KOPT-K1 (cell line): ENCODE measurements at regions not wholly inside any gene's neighbourhood (a gene's known extent, or its start where the extent isn't known, plus 50 kb on each side); places are given as distances from the start of the nearest gene placed in this dataset.
"Not testable (repeated sequence)": the region's sequence is repeated elsewhere in the genome, so short reads cannot be mapped to it uniquely, and the experiment has no call there.

Source experiments
- H3K27ac ChIP-seq: fragments of 200-600 bp; sonication (generic); 2 replicates; pipeline ENCODE4 v1.5.1; 2016; ENCODE audit warnings: antibody characterized with exemption, mild to moderate bottlenecking, low read depth, low read length; ENCODE audit not compliant: poor library complexity, severe bottlenecking
- H3K36me3 ChIP-seq: fragments of 200-600 bp; sonication (generic); 2 replicates; pipeline ENCODE4 v1.5.1; 2017; ENCODE audit warnings: antibody characterized with exemption, mild to moderate bottlenecking, low read length, moderate library complexity; ENCODE audit not compliant: insufficient read depth
- H3K9me3 ChIP-seq: fragments of 200-600 bp; sonication (generic); 2 replicates; pipeline ENCODE4 v1.5.1; 2017; ENCODE audit warnings: antibody characterized with exemption, low read length, mild to moderate bottlenecking; ENCODE audit not compliant: insufficient read depth, poor library complexity, severe bottlenecking

- Histone ChIP-seq H3K36me3 (no peaks in the 10 kb centered on the region), H3K9me3 (no peaks in the 10 kb centered on the region), H3K27ac (no peak overlapping the region)
These were observed 306.8 kb upstream of the CCL2 start for GRCh38 chr17:33948309-33948708.

GRCh38 chr17:33949100-33949499 is 306.0 kb upstream of the CCL2 start:
- H3K9me3 ChIP-seq = no peaks in the 10 kb centered on the region
- no peak overlapping the region for H3K27ac ChIP-seq
- H3K36me3 ChIP-seq = no peaks in the 10 kb centered on the region

DNA sequence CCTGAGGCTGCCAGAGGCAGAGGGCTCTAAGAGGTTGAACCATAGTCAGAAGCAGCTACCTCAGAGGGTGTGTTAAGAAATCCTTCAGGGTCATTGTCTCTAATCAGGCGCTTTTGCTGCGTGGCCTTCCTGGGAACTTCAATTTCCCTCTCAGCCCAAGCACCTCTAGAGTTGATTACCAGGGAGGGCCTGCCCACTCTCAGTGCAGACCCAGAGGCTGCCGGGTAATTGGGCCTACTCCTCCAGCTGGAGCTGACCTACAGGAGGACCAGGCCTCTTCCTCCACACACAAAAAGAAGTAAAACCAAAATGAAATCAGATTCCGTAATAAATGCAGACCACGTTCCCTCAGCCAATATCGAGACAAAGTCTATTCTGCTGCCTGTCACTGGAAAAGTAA is 305.0 kb upstream of the CCL2 start:
- Histone ChIP-seq H3K9me3 (no peaks in the 10 kb centered on the region), H3K36me3 (no peaks in the 10 kb centered on the region), H3K27ac (no peak overlapping the region)

DNA sequence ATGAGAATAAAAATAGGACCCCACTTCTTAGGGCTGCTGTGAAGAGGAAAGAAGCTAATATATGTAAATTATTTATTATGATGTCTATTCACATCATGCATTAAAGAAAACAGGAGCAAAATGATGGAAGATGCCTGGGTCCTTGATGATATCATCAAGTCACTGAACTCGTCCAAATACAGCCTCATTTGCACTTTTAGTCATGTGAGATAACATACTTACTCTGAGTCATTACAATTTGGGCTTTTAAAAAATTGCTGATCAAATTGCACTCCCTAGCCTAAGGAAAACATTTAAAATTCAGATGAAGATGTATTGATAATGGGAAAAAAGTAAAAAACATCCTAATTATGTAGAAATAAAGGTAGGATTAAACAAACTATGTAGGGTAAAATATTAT is 302.7 kb upstream of the CCL2 start:
- no peaks in the 10 kb centered on the region for H3K36me3 ChIP-seq
- no peaks in the 10 kb centered on the region for H3K9me3 ChIP-seq
- no peak overlapping the region for H3K27ac ChIP-seq

- Histone ChIP-seq H3K36me3 (no peaks in the 10 kb centered on the region), H3K9me3 (peaks cover 15% of the 10 kb centered on the region), H3K27ac (no peak overlapping the region)
These were observed 300.5 kb upstream of the CCL2 start for GRCh38 chr17:33954597-33954996.

DNA sequence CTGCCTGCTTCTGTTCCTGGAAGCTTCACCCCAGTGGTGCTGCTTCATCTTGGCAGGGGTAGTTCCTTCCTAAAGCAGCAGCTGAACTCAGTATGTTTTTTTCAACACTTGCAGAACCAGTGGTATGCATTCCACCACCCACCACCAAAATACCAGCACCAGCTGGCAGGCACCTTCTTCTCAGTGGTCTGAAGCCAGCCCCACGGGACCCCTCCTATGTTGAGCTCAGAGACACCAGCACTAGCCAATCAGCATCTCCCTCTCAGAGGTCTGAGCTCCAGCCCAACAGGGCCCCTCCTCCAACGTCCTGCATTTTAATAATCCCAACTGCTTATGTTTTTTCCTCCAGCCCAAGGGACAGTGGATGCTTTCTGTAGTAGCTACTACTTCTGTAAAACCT is 299.6 kb upstream of the CCL2 start:
- H3K36me3 ChIP-seq = no peaks in the 10 kb centered on the region
- no peak overlapping the region for H3K27ac ChIP-seq
- H3K9me3 ChIP-seq = peaks cover 23% of the 10 kb centered on the region

- H3K9me3 ChIP-seq = peaks cover 23% of the 10 kb centered on the region
- not testable (repeated sequence) for H3K27ac ChIP-seq, H3K36me3 ChIP-seq
These were observed 296.0 kb upstream of the CCL2 start for GRCh38 chr17:33959098-33959497.

DNA sequence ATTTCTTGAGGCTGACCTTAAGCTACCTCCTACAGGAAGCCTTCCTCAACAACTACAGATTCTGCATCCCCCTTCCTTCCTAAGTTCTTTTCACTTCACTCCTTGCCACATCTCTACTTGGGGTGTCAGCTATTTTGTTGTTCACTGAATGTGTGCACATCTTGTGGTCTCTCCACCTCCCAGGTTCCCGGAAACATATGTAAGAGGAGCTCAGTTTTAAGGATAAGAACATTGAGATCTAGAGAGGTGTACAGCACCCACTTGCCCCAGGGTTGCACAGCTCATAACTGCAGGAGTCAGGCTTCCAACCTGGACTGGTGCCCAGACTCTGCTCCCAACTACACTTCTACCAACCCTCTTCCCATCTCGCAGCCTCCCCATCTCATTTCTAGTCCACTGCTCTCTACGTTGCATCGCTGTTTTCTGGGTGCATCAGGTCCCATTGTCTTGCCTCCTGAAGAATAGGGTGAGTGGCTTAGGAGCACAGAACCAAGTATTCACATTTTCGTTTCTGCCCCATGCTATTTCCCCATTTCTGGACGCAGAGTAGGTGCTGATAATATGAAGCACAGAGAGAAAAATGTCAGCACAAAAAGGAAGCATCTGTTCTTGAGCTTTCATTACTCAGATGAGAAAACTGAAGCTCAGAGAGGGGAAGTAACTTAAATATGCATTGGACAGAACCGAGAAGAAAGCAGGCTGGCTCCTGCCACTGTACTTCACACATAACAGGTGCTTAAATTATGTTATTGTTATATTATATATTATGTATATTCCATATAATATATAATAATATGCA is 292.0 kb upstream of the CCL2 start:
- Histone ChIP-seq H3K36me3 (no peaks in the 10 kb centered on the region), H3K27ac (no peak overlapping the region), H3K9me3 (peaks cover 21% of the 10 kb centered on the region)

GRCh38 chr17:33964344-33964979 is 290.6 kb upstream of the CCL2 start:
- Histone ChIP-seq H3K27ac (no peak overlapping the region), H3K36me3 (no peaks in the 10 kb centered on the region), H3K9me3 (peaks cover 9% of the 10 kb centered on the region)

- Histone ChIP-seq H3K9me3 (no peaks in the 10 kb centered on the region), H3K36me3 (no peaks in the 10 kb centered on the region), H3K27ac (no peak overlapping the region)
These were observed 288.6 kb upstream of the CCL2 start for GRCh38 chr17:33966410-33967059.

- Histone ChIP-seq H3K9me3 (no peaks in the 10 kb centered on the region), H3K27ac (peak overlapping the region; percentile 66), H3K36me3 (no peaks in the 10 kb centered on the region)
These were observed 287.3 kb upstream of the CCL2 start for GRCh38 chr17:33967608-33968349.

- Histone ChIP-seq H3K27ac (peak overlapping the region; percentile 66), H3K36me3 (no peaks in the 10 kb centered on the region), H3K9me3 (no peaks in the 10 kb centered on the region)
These were observed 286.6 kb upstream of the CCL2 start for GRCh38 chr17:33968350-33969044.

- no peak overlapping the region for H3K27ac ChIP-seq
- H3K36me3 ChIP-seq = no peaks in the 10 kb centered on the region
- no peaks in the 10 kb centered on the region for H3K9me3 ChIP-seq
These were observed 284.8 kb upstream of the CCL2 start for GRCh38 chr17:33970279-33970678.

DNA sequence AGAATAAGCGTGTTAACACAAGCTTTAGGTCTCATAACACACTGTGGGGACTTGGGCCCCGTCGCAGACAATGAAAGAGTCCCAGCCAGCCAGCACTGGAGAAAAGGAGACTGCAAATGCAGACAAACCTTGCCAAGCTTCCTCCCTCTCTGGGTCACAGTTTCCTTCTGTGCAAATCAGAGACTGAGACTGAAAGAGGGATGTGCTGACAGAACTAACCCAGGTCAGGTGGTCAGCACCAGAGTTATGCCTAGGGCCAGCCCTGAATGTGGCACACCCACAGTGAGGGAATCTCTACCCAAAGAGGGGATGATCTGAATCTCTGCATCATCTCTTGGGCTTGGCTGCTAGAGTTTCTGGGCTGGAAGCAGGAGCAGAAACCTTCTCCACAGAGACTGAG is 282.3 kb upstream of the CCL2 start:
- H3K9me3 ChIP-seq = no peaks in the 10 kb centered on the region
- no peak overlapping the region for H3K27ac ChIP-seq
- H3K36me3 ChIP-seq = no peaks in the 10 kb centered on the region

DNA sequence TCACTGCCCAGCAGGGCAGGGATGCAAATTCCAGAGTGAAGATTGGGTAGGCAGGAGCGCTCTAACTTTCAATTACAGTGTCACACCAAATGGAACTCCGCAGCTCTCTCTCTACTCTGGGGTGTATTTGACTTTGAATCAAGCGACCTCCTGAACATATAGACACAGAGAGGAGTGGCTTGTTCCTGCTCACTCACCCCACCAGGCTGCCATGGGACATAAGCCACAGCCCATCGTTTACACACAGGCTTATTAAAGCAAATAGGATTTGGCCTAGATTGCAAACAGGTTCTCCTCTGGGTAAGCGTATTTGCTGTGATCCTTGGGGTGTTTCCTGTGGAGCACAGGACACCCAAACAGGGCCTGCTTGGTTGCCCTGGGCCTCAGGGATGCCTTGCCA is 281.6 kb upstream of the CCL2 start:
- no peak overlapping the region for H3K27ac ChIP-seq
- no peaks in the 10 kb centered on the region for H3K36me3 ChIP-seq
- H3K9me3 ChIP-seq = no peaks in the 10 kb centered on the region
